ENCODE measurements at regions not wholly inside any gene's neighbourhood (a gene's known extent, or its start where the extent isn't known, plus 50 kb on each side); places are given as distances from the start of the nearest gene placed in this dataset.

- POLR2A ChIA-PET, result no interaction called here
Observed at GRCh38 chr15:70158309-70159000, 60.7 kb upstream of the TLE3 start.

GRCh38 chr15:70156671-70157271 is 59.1 kb upstream of the TLE3 start:
- intact Hi-C loops (cut with micrococcal nuclease), result no loop called here
- DNase-seq (ENCODE audit: low read depth, low spot score) (no peak), ATAC-seq (no peak)
- Histone ChIP-seq H3K79me2 (ENCODE audit: insufficient read depth, low read length) (no peaks in the 10 kb centered on the region), H4K20me1 (ENCODE audit: insufficient read depth) (no peaks in the 10 kb centered on the region), H3K4me3 (replicated peaks in 1 of 2; ENCODE audit: low read depth in 1 of 2, low read length in 2 of 2) (no peak overlapping the region), H3K9ac (ENCODE audit: low read length) (no peak overlapping the region), H3K36me3 (ENCODE audit: control insufficient read depth in 1 of 2, insufficient read depth in 2 of 2, low read length in 2 of 2) (no peaks in the 10 kb centered on the region), H3K4me2 (ENCODE audit: low read length) (no peak overlapping the region), H3K9me2 (ENCODE audit: insufficient read depth) (no peaks in the 10 kb centered on the region), H2AFZ (ENCODE audit: low read depth, low read length, poor library complexity, severe bottlenecking) (no peak overlapping the region), H3K27ac (ENCODE audit: low read depth, low read length) (no peak overlapping the region), H3K4me1 (ENCODE audit: control insufficient read depth in 1 of 2, insufficient read depth in 2 of 2, low read length in 2 of 2) (peaks cover 0 to 3% of the 10 kb centered on the region in 2 experiments; a peak in 1 of 4 replicates), H3K27me3 (ENCODE audit: insufficient read depth, low read length) (no peaks in the 10 kb centered on the region), H3K9me3 (ENCODE audit: control insufficient read depth in 1 of 2, insufficient read depth in 1 of 2, low read depth in 1 of 2, low read length in 2 of 2) (no peaks in the 10 kb centered on the region)
- ChIA-PET POLR2A (no interaction called here), CTCF (no interaction called here), RAD21 (ENCODE audit: low non-redundant PET in 1 of 2, low total read pairs in 2 of 2, uncharacterized antibody in 2 of 2, unreplicated experiment in 2 of 2) (no interaction called here)
- BruUV-seq (replicated peaks), result no TSS peak
- no peak for TF ChIP-seq FOSL1 (IDR thresholded peaks at IDR 0.05; ENCODE audit: low read depth)
- no peak for TF ChIP-seq YY1 (IDR thresholded peaks at IDR 0.05; ENCODE audit: extremely low read depth, insufficient replicate concordance, low read depth, low read length)
- TF ChIP-seq ZFX (IDR thresholded peaks at IDR 0.05), result no peak
- no peak for TF ChIP-seq MAX (IDR thresholded peaks at IDR 0.05)
- TF ChIP-seq ATF3 (IDR thresholded peaks at IDR 0.05), result no peak
- no peak for TF ChIP-seq CTCF (IDR thresholded peaks at IDR 0.05 in 2 of 3, conservative IDR thresholded peaks at IDR 0.05 in 1 of 3; ENCODE audit: borderline replicate concordance in 1 of 3, insufficient read depth in 1 of 3, low read depth in 2 of 3, low read length in 2 of 3)
- TF ChIP-seq SIN3A (IDR thresholded peaks at IDR 0.05; ENCODE audit: low read depth), result no peak
- TF ChIP-seq RAD21 (IDR thresholded peaks at IDR 0.05; ENCODE audit: low read depth), result no peak
- TF ChIP-seq EZH2 (IDR thresholded peaks at IDR 0.05), result no peak
- no peak for TF ChIP-seq JUND (IDR thresholded peaks at IDR 0.05)
- no peak for TF ChIP-seq ZBTB33 (IDR thresholded peaks at IDR 0.05; ENCODE audit: extremely low read depth, insufficient replicate concordance, low read length)
- TF ChIP-seq POLR2AphosphoS5 (IDR thresholded peaks at IDR 0.05; ENCODE audit: low read depth, low read length), result no peak
- TF ChIP-seq CEBPB (IDR thresholded peaks at IDR 0.05; ENCODE audit: low read depth), result no peak
- TF ChIP-seq CBX3 (IDR thresholded peaks at IDR 0.05; ENCODE audit: low read depth), result no peak

More at GRCh38 chr15:70158309-70159000, 60.7 kb upstream of the TLE3 start:
- intact Hi-C loops (cut with micrococcal nuclease), result no loop called here
- Histone ChIP-seq H3K4me2 (ENCODE audit: low read length) (no peak overlapping the region), H4K20me1 (ENCODE audit: insufficient read depth) (no peaks in the 10 kb centered on the region), H3K9me2 (ENCODE audit: insufficient read depth) (no peaks in the 10 kb centered on the region), H3K36me3 (ENCODE audit: control insufficient read depth in 1 of 2, insufficient read depth in 2 of 2, low read length in 2 of 2) (no peaks in the 10 kb centered on the region), H3K4me1 (ENCODE audit: control insufficient read depth in 1 of 2, insufficient read depth in 2 of 2, low read length in 2 of 2) (peaks cover 0 to 3% of the 10 kb centered on the region in 2 experiments; a peak in 1 of 4 replicates), H3K79me2 (ENCODE audit: insufficient read depth, low read length) (no peaks in the 10 kb centered on the region), H3K9me3 (ENCODE audit: control insufficient read depth in 1 of 2, insufficient read depth in 1 of 2, low read depth in 1 of 2, low read length in 2 of 2) (no peaks in the 10 kb centered on the region), H3K27me3 (ENCODE audit: insufficient read depth, low read length) (no peaks in the 10 kb centered on the region), H3K27ac (ENCODE audit: low read depth, low read length) (no peak overlapping the region), H2AFZ (ENCODE audit: low read depth, low read length, poor library complexity, severe bottlenecking) (no peak overlapping the region), H3K4me3 (replicated peaks in 1 of 2; ENCODE audit: low read depth in 1 of 2, low read length in 2 of 2) (no peak overlapping the region), H3K9ac (ENCODE audit: low read length) (no peak overlapping the region)
- ATAC-seq (no peak), DNase-seq (ENCODE audit: low read depth, low spot score) (no peak)
- TF ChIP-seq SP1 (IDR thresholded peaks at IDR 0.05; ENCODE audit: low read depth) (no peak), ELF1 (IDR thresholded peaks at IDR 0.05; ENCODE audit: borderline replicate concordance, low read depth) (no peak), POLR2AphosphoS5 (IDR thresholded peaks at IDR 0.05; ENCODE audit: low read depth, low read length) (no peak), EGR1 (IDR thresholded peaks at IDR 0.05; ENCODE audit: low read depth) (no peak), ZFX (IDR thresholded peaks at IDR 0.05) (no peak), SIN3A (IDR thresholded peaks at IDR 0.05; ENCODE audit: low read depth) (no peak)
- CTCF ChIA-PET, result no interaction called here
- BruUV-seq (replicated peaks), result no TSS peak
- RAD21 ChIA-PET (ENCODE audit: low non-redundant PET in 1 of 2, low total read pairs in 2 of 2, uncharacterized antibody in 2 of 2, unreplicated experiment in 2 of 2), result interaction anchor here in 1 of 2 experiments (0.6 kb wide), 1 partner anchor 25 kb away, joined by 3 read pairs; no protein-coding TSS in a partner anchor
